Hepatocyte (in vitro differentiated cells): ENCODE measurements at regions not wholly inside any gene's neighbourhood (a gene's known extent, or its start where the extent isn't known, plus 50 kb on each side); places are given as distances from the start of the nearest gene placed in this dataset.

Experiments
- DNase-seq: peaks from one replicate; pipeline ENCODE4 v3.0.0-alpha.2; 2016; ENCODE audit warnings: low spot score
- H2AFZ ChIP-seq: fragments of 200-600 bp; sonication (generic); 2 replicates; pipeline ENCODE4 v1.6.0; 2016; ENCODE audit warnings: antibody characterized with exemption, mild to moderate bottlenecking
- H3K27ac ChIP-seq: fragments of 200-600 bp; sonication (generic); 2 replicates; pipeline ENCODE4 v1.5.1; 2016; ENCODE audit warnings: mild to moderate bottlenecking
- H3K27me3 ChIP-seq: fragments of 200-600 bp; sonication (generic); 2 replicates; pipeline ENCODE4 v1.6.1; 2016
- H3K36me3 ChIP-seq: fragments of 200-600 bp; sonication (generic); replicated peaks from 2 replicates; pipeline ENCODE4 v1.5.1; 2016; ENCODE audit warnings: low read depth; ENCODE audit not compliant: insufficient read depth
- H3K4me1 ChIP-seq: fragments of 200-600 bp; sonication (generic); 2 replicates; pipeline ENCODE4 v1.5.1; 2016; ENCODE audit warnings: mild to moderate bottlenecking, moderate library complexity; ENCODE audit not compliant: insufficient read depth
- H3K4me2 ChIP-seq: fragments of 200-600 bp; sonication (generic); 2 replicates; pipeline ENCODE4 v1.6.0; 2016
- H3K4me3 ChIP-seq: fragments of 200-600 bp; sonication (generic); 2 replicates; pipeline ENCODE4 v1.5.1; 2016; ENCODE audit warnings: mild to moderate bottlenecking
- H3K79me2 ChIP-seq: fragments of 200-600 bp; sonication (generic); 2 replicates; pipeline ENCODE4 v1.6.0; 2017; ENCODE audit warnings: mild to moderate bottlenecking
- H3K9me2 ChIP-seq: fragments of 200-600 bp; sonication (generic); replicated peaks from 2 replicates; pipeline ENCODE4 v1.6.0; 2017; ENCODE audit warnings: mild to moderate bottlenecking; ENCODE audit not compliant: insufficient read depth
- H3K9me3 ChIP-seq: fragments of 200-600 bp; sonication (generic); 2 replicates; pipeline ENCODE4 v1.5.1; 2016; ENCODE audit warnings: low read depth, mild to moderate bottlenecking
- H4K20me1 ChIP-seq: fragments of 200-600 bp; sonication (generic); 2 replicates; pipeline ENCODE4 v1.6.0; 2016; ENCODE audit warnings: mild to moderate bottlenecking; ENCODE audit not compliant: insufficient read depth, poor library complexity, severe bottlenecking
- CTCF ChIP-seq: fragments of 200-600 bp; sonication (generic); IDR thresholded peaks from 2 replicates; pipeline ENCODE4 v1.5.1; 2016; ENCODE audit warnings: antibody characterized with exemption, mild to moderate bottlenecking; ENCODE audit not compliant: poor library complexity
- EZH2 ChIP-seq: fragments of 200-600 bp; sonication (generic); IDR thresholded peaks from 2 replicates; pipeline ENCODE4 v1.6.1; 2016; ENCODE audit warnings: antibody characterized with exemption, mild to moderate bottlenecking, borderline replicate concordance
- EZH2phosphoT487 ChIP-seq: fragments of 200-600 bp; sonication (generic); IDR thresholded peaks from one replicate; pipeline ENCODE4 v1.6.1; 2018; ENCODE audit warnings: antibody characterized with exemption, mild to moderate bottlenecking, low read depth, moderate library complexity; ENCODE audit not compliant: unreplicated experiment, severe bottlenecking
- WGBS: methylation state at CpG from one replicate; pipeline ENCODE4 v1.1.6; 2016; ENCODE audit warnings: low lambda C conversion rate; ENCODE audit errors: missing lambda C conversion rate; 5-methylcytosine and 5-hydroxymethylcytosine counted together

DNA sequence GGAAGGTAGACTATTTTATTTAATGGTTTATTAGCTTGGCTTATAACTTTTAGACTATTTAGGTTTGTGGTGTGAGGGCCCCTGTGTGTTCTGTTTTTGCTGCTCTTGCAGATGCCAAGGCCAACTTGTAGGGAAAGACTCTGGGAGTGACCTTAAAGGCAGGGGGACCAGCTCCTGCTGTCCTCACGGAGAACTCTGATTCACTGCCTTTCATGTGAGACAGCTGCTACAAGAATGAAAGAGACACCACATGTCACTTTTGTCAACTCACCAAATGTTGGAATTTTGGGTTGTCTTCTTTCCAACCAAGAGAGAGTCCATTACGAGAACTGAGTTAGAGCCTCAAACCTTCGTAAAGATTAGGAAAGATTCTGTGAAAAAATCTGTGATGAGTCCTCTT is 258.3 kb upstream of the ADAMTSL1 start:
- TF ChIP-seq CTCF (no peak), EZH2 (no peak), EZH2phosphoT487 (no peak)
- H3K4me3 ChIP-seq, result no peak overlapping the region
- 80% methylated on average over 3 of the region's 3 CpGs for WGBS
- no peaks in the 10 kb centered on the region for H3K79me2 ChIP-seq
- no peaks in the 10 kb centered on the region for H3K9me3 ChIP-seq
- H3K27ac ChIP-seq, result no peak overlapping the region
- H3K9me2 ChIP-seq, result no peaks in the 10 kb centered on the region
- H3K4me2 ChIP-seq, result no peak overlapping the region
- no peak for DNase-seq
- no peaks in the 10 kb centered on the region for H3K36me3 ChIP-seq
- H3K4me1 ChIP-seq, result no peaks in the 10 kb centered on the region
- H3K27me3 ChIP-seq, result no peaks in the 10 kb centered on the region
- no peak overlapping the region for H2AFZ ChIP-seq
- no peaks in the 10 kb centered on the region for H4K20me1 ChIP-seq

GRCh38 chr9:18216376-18216775 is 257.6 kb upstream of the ADAMTSL1 start:
- H4K20me1 ChIP-seq, result no peaks in the 10 kb centered on the region
- H3K27me3 ChIP-seq, result no peaks in the 10 kb centered on the region
- H2AFZ ChIP-seq, result no peak overlapping the region
- no peak overlapping the region for H3K4me3 ChIP-seq
- no peaks in the 10 kb centered on the region for H3K9me3 ChIP-seq
- no peak for TF ChIP-seq CTCF
- TF ChIP-seq EZH2phosphoT487, result no peak
- no peak for TF ChIP-seq EZH2
- 92% methylated on average over 1 of the region's 1 CpG for WGBS
- no peaks in the 10 kb centered on the region for H3K36me3 ChIP-seq
- H3K4me2 ChIP-seq, result no peak overlapping the region
- H3K79me2 ChIP-seq, result no peaks in the 10 kb centered on the region
- H3K4me1 ChIP-seq, result no peaks in the 10 kb centered on the region
- H3K27ac ChIP-seq, result no peak overlapping the region
- no peak for DNase-seq
- no peaks in the 10 kb centered on the region for H3K9me2 ChIP-seq

GRCh38 chr9:18228101-18228500 is 245.9 kb upstream of the ADAMTSL1 start:
- WGBS, result 81% methylated on average over 3 of the region's 3 CpGs
- DNase-seq, result no peak
- Histone ChIP-seq H3K9me3 (no peaks in the 10 kb centered on the region), H3K4me2 (no peak overlapping the region), H3K4me1 (no peaks in the 10 kb centered on the region), H3K27ac (no peak overlapping the region), H3K36me3 (no peaks in the 10 kb centered on the region), H3K9me2 (no peaks in the 10 kb centered on the region), H3K79me2 (no peaks in the 10 kb centered on the region), H3K27me3 (no peaks in the 10 kb centered on the region), H2AFZ (no peak overlapping the region), H3K4me3 (no peak overlapping the region), H4K20me1 (no peaks in the 10 kb centered on the region)
- TF ChIP-seq EZH2phosphoT487, result no peak
- TF ChIP-seq EZH2, result no peak
- no peak for TF ChIP-seq CTCF
